HEK293 (cell line): ENCODE measurements at regions not wholly inside any gene's neighbourhood (a gene's known extent, or its start where the extent isn't known, plus 50 kb on each side); places are given as distances from the start of the nearest gene placed in this dataset.

Experiments
- CTCF ChIP-seq: fragments of 450-650 bp; formaldehyde crosslinking; IDR thresholded peaks from 2 replicates; pipeline ENCODE4 v1.5.1; 2016; ENCODE audit warnings: missing biosample characterization, missing genetic modification characterization
- ZNF23 ChIP-seq: fragments of 450-650 bp; formaldehyde crosslinking; IDR thresholded peaks from 2 replicates; pipeline ENCODE4 v1.5.1; 2016; ENCODE audit warnings: missing biosample characterization, missing genetic modification characterization, borderline replicate concordance
- ZNF585B ChIP-seq: fragments of 450-650 bp; formaldehyde crosslinking; IDR thresholded peaks from 2 replicates; pipeline ENCODE4 v1.5.1; 2016; ENCODE audit warnings: missing biosample characterization, missing genetic modification characterization
- ZSCAN30 ChIP-seq: fragments of 450-650 bp; IDR thresholded peaks from 2 replicates; pipeline ENCODE4 v1.5.1; 2018; ENCODE audit warnings: missing biosample characterization, mild to moderate bottlenecking, missing genetic modification characterization, moderate library complexity

GRCh38 chr11:101807531-101807930, 107.3 kb upstream of the CEP126 start:
- TF ChIP-seq CTCF (tag by site-specific recombination) (no peak), ZNF23 (tag by site-specific recombination) (no peak), ZNF585B (tag by site-specific recombination) (no peak), ZSCAN30 (tag by site-specific recombination) (no peak)
